ENCODE measurements at regions not wholly inside any gene's neighbourhood (a gene's known extent, or its start where the extent isn't known, plus 50 kb on each side); places are given as distances from the start of the nearest gene placed in this dataset.

GRCh38 chr6:54665278-54665677, 181.3 kb upstream of the FAM83B start:
- no peak overlapping the region for H3K4me3 ChIP-seq (ENCODE audit: insufficient read depth, low read depth, low read length)
- H3K27ac ChIP-seq (ENCODE audit: insufficient read depth, low read depth, low read length, poor library complexity, severe bottlenecking): peak overlapping the region; percentile 1
- no peaks in the 10 kb centered on the region for H3K27me3 ChIP-seq (ENCODE audit: control insufficient read depth, insufficient read depth, low read length, poor library complexity, severe bottlenecking)
- H3K4me1 ChIP-seq (ENCODE audit: control insufficient read depth, insufficient read depth, low read length): peaks cover 12% of the 10 kb centered on the region
- peaks cover 8% of the 10 kb centered on the region for H3K36me3 ChIP-seq (ENCODE audit: control insufficient read depth, insufficient read depth, low read length)
- no peaks in the 10 kb centered on the region for H3K9me3 ChIP-seq (ENCODE audit: control insufficient read depth, low read length)

- Histone ChIP-seq H3K36me3 (ENCODE audit: control insufficient read depth, insufficient read depth, low read length) (no peaks in the 10 kb centered on the region), H3K4me1 (ENCODE audit: control insufficient read depth, insufficient read depth, low read length) (no peaks in the 10 kb centered on the region), H3K27me3 (ENCODE audit: control insufficient read depth, insufficient read depth, low read length, poor library complexity, severe bottlenecking) (no peaks in the 10 kb centered on the region), H3K9me3 (ENCODE audit: control insufficient read depth, low read length) (no peaks in the 10 kb centered on the region), H3K27ac (ENCODE audit: insufficient read depth, low read depth, low read length, poor library complexity, severe bottlenecking) (no peak overlapping the region), H3K4me3 (ENCODE audit: insufficient read depth, low read depth, low read length) (no peak overlapping the region)
- WGBS, 2 experiments: 71 to 100% methylated on average over 1 of the region's 2 CpGs
These were observed 166.0 kb upstream of the FAM83B start for GRCh38 chr6:54680531-54680930.

GRCh38 chr6:54681267-54681666, 165.3 kb upstream of the FAM83B start:
- H3K4me3 ChIP-seq (ENCODE audit: insufficient read depth, low read depth, low read length): no peak overlapping the region
- 80 to 100% methylated on average over 1 of the region's 2 CpGs for WGBS, 2 experiments
- no peak overlapping the region for H3K27ac ChIP-seq (ENCODE audit: insufficient read depth, low read depth, low read length, poor library complexity, severe bottlenecking)
- H3K36me3 ChIP-seq (ENCODE audit: control insufficient read depth, insufficient read depth, low read length): no peaks in the 10 kb centered on the region
- no peaks in the 10 kb centered on the region for H3K9me3 ChIP-seq (ENCODE audit: control insufficient read depth, low read length)
- no peaks in the 10 kb centered on the region for H3K4me1 ChIP-seq (ENCODE audit: control insufficient read depth, insufficient read depth, low read length)
- H3K27me3 ChIP-seq (ENCODE audit: control insufficient read depth, insufficient read depth, low read length, poor library complexity, severe bottlenecking): no peaks in the 10 kb centered on the region

GRCh38 chr6:54681987-54682386, 164.6 kb upstream of the FAM83B start:
- Histone ChIP-seq H3K27me3 (ENCODE audit: control insufficient read depth, insufficient read depth, low read length, poor library complexity, severe bottlenecking) (no peaks in the 10 kb centered on the region), H3K4me3 (ENCODE audit: insufficient read depth, low read depth, low read length) (no peak overlapping the region), H3K27ac (ENCODE audit: insufficient read depth, low read depth, low read length, poor library complexity, severe bottlenecking) (no peak overlapping the region), H3K4me1 (ENCODE audit: control insufficient read depth, insufficient read depth, low read length) (no peaks in the 10 kb centered on the region), H3K9me3 (ENCODE audit: control insufficient read depth, low read length) (no peaks in the 10 kb centered on the region), H3K36me3 (ENCODE audit: control insufficient read depth, insufficient read depth, low read length) (no peaks in the 10 kb centered on the region)
- 77 to 88% methylated on average over 4 of the region's 4 CpGs for WGBS, 2 experiments

GRCh38 chr6:54689620-54690019, 157.0 kb upstream of the FAM83B start:
- H3K36me3 ChIP-seq (ENCODE audit: control insufficient read depth, insufficient read depth, low read length): no peaks in the 10 kb centered on the region
- H3K4me1 ChIP-seq (ENCODE audit: control insufficient read depth, insufficient read depth, low read length): no peaks in the 10 kb centered on the region
- peaks cover 7% of the 10 kb centered on the region for H3K27me3 ChIP-seq (ENCODE audit: control insufficient read depth, insufficient read depth, low read length, poor library complexity, severe bottlenecking)
- H3K27ac ChIP-seq (ENCODE audit: insufficient read depth, low read depth, low read length, poor library complexity, severe bottlenecking): no peak overlapping the region
- 20 to 22% methylated on average over 1 of the region's 2 CpGs for WGBS, 2 experiments
- no peak overlapping the region for H3K4me3 ChIP-seq (ENCODE audit: insufficient read depth, low read depth, low read length)
- no peaks in the 10 kb centered on the region for H3K9me3 ChIP-seq (ENCODE audit: control insufficient read depth, low read length)

GRCh38 chr6:54690596-54690995, 156.0 kb upstream of the FAM83B start:
- H3K9me3 ChIP-seq (ENCODE audit: control insufficient read depth, low read length): no peaks in the 10 kb centered on the region
- H3K27me3 ChIP-seq (ENCODE audit: control insufficient read depth, insufficient read depth, low read length, poor library complexity, severe bottlenecking): peaks cover 7% of the 10 kb centered on the region
- H3K4me3 ChIP-seq (ENCODE audit: insufficient read depth, low read depth, low read length): no peak overlapping the region

GRCh38 chr6:54694928-54695532, 151.5 kb upstream of the FAM83B start:
- Histone ChIP-seq H3K27ac (ENCODE audit: insufficient read depth, low read depth, low read length, poor library complexity, severe bottlenecking) (no peak overlapping the region), H3K36me3 (ENCODE audit: control insufficient read depth, insufficient read depth, low read length) (no peaks in the 10 kb centered on the region), H3K4me3 (ENCODE audit: insufficient read depth, low read depth, low read length) (no peak overlapping the region), H3K27me3 (ENCODE audit: control insufficient read depth, insufficient read depth, low read length, poor library complexity, severe bottlenecking) (peaks cover 7% of the 10 kb centered on the region), H3K4me1 (ENCODE audit: control insufficient read depth, insufficient read depth, low read length) (peaks cover 7% of the 10 kb centered on the region), H3K9me3 (ENCODE audit: control insufficient read depth, low read length) (no peaks in the 10 kb centered on the region)
- 83 to 100% methylated on average over 1 to 2 of the region's 3 CpGs for WGBS, 2 experiments

More at GRCh38 chr6:54690596-54690995, 156.0 kb upstream of the FAM83B start:
- no peak overlapping the region for H3K27ac ChIP-seq (ENCODE audit: insufficient read depth, low read depth, low read length, poor library complexity, severe bottlenecking)
- WGBS, 2 experiments: 71 to 83% methylated on average over 3 to 5 of the region's 5 CpGs
- H3K36me3 ChIP-seq (ENCODE audit: control insufficient read depth, insufficient read depth, low read length): no peaks in the 10 kb centered on the region
- no peaks in the 10 kb centered on the region for H3K4me1 ChIP-seq (ENCODE audit: control insufficient read depth, insufficient read depth, low read length)

GRCh38 chr6:54695815-54696214, 150.8 kb upstream of the FAM83B start:
- peaks cover under 1% of the 10 kb centered on the region for H3K27me3 ChIP-seq (ENCODE audit: control insufficient read depth, insufficient read depth, low read length, poor library complexity, severe bottlenecking)
- H3K4me3 ChIP-seq (ENCODE audit: insufficient read depth, low read depth, low read length): no peak overlapping the region
- H3K27ac ChIP-seq (ENCODE audit: insufficient read depth, low read depth, low read length, poor library complexity, severe bottlenecking): no peak overlapping the region
- 94 to 98% methylated on average over 3 of the region's 3 CpGs for WGBS, 2 experiments
- no peaks in the 10 kb centered on the region for H3K9me3 ChIP-seq (ENCODE audit: control insufficient read depth, low read length)
- H3K36me3 ChIP-seq (ENCODE audit: control insufficient read depth, insufficient read depth, low read length): no peaks in the 10 kb centered on the region
- H3K4me1 ChIP-seq (ENCODE audit: control insufficient read depth, insufficient read depth, low read length): peaks cover 7% of the 10 kb centered on the region

GRCh38 chr6:54697424-54697823, 149.1 kb upstream of the FAM83B start:
- Histone ChIP-seq H3K4me3 (ENCODE audit: insufficient read depth, low read depth, low read length) (no peak overlapping the region), H3K27ac (ENCODE audit: insufficient read depth, low read depth, low read length, poor library complexity, severe bottlenecking) (no peak overlapping the region), H3K36me3 (ENCODE audit: control insufficient read depth, insufficient read depth, low read length) (no peaks in the 10 kb centered on the region), H3K27me3 (ENCODE audit: control insufficient read depth, insufficient read depth, low read length, poor library complexity, severe bottlenecking) (no peaks in the 10 kb centered on the region), H3K4me1 (ENCODE audit: control insufficient read depth, insufficient read depth, low read length) (peaks cover 7% of the 10 kb centered on the region), H3K9me3 (ENCODE audit: control insufficient read depth, low read length) (no peaks in the 10 kb centered on the region)
- WGBS, 2 experiments: 29 to 30% methylated on average over 3 of the region's 3 CpGs

GRCh38 chr6:54698974-54699373, 147.6 kb upstream of the FAM83B start:
- no peaks in the 10 kb centered on the region for H3K9me3 ChIP-seq (ENCODE audit: control insufficient read depth, low read length)
- H3K36me3 ChIP-seq (ENCODE audit: control insufficient read depth, insufficient read depth, low read length): no peaks in the 10 kb centered on the region
- H3K27ac ChIP-seq (ENCODE audit: insufficient read depth, low read depth, low read length, poor library complexity, severe bottlenecking): no peak overlapping the region
- H3K4me3 ChIP-seq (ENCODE audit: insufficient read depth, low read depth, low read length): no peak overlapping the region
- no peaks in the 10 kb centered on the region for H3K27me3 ChIP-seq (ENCODE audit: control insufficient read depth, insufficient read depth, low read length, poor library complexity, severe bottlenecking)
- 29 to 42% methylated on average over 3 of the region's 3 CpGs for WGBS, 2 experiments
- H3K4me1 ChIP-seq (ENCODE audit: control insufficient read depth, insufficient read depth, low read length): peaks cover 7% of the 10 kb centered on the region

GRCh38 chr6:54700158-54700557, 146.4 kb upstream of the FAM83B start:
- H3K27me3 ChIP-seq (ENCODE audit: control insufficient read depth, insufficient read depth, low read length, poor library complexity, severe bottlenecking): no peaks in the 10 kb centered on the region
- peaks cover 7% of the 10 kb centered on the region for H3K4me1 ChIP-seq (ENCODE audit: control insufficient read depth, insufficient read depth, low read length)
- WGBS, 2 experiments: 83 to 95% methylated on average over 1 to 2 of the region's 2 CpGs
- H3K4me3 ChIP-seq (ENCODE audit: insufficient read depth, low read depth, low read length): no peak overlapping the region
- H3K9me3 ChIP-seq (ENCODE audit: control insufficient read depth, low read length): no peaks in the 10 kb centered on the region
- H3K27ac ChIP-seq (ENCODE audit: insufficient read depth, low read depth, low read length, poor library complexity, severe bottlenecking): no peak overlapping the region
- no peaks in the 10 kb centered on the region for H3K36me3 ChIP-seq (ENCODE audit: control insufficient read depth, insufficient read depth, low read length)

All from ectodermal cell (in vitro differentiated cells).